ENCODE measurements at regions not wholly inside any gene's neighbourhood (a gene's known extent, or its start where the extent isn't known, plus 50 kb on each side); places are given as distances from the start of the nearest gene placed in this dataset.

GRCh38 chr11:134544095-134544815, 132.2 kb upstream of the B3GAT1 start:
- in situ Hi-C loops (cut with MboI; ENCODE audit: low sequenced_read_pairs in 4 of 4): no loop called here
- H3K27me3 ChIP-seq: peaks cover 0 to 3% (median 0%) of the 10 kb centered on the region in 3 donors
- TF ChIP-seq, protein P1, sequence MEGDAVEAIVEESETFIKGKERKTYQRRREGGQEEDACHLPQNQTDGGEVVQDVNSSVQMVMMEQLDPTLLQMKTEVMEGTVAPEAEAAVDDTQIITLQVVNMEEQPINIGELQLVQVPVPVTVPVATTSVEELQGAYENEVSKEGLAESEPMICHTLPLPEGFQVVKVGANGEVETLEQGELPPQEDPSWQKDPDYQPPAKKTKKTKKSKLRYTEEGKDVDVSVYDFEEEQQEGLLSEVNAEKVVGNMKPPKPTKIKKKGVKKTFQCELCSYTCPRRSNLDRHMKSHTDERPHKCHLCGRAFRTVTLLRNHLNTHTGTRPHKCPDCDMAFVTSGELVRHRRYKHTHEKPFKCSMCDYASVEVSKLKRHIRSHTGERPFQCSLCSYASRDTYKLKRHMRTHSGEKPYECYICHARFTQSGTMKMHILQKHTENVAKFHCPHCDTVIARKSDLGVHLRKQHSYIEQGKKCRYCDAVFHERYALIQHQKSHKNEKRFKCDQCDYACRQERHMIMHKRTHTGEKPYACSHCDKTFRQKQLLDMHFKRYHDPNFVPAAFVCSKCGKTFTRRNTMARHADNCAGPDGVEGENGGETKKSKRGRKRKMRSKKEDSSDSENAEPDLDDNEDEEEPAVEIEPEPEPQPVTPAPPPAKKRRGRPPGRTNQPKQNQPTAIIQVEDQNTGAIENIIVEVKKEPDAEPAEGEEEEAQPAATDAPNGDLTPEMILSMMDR (IDR thresholded peaks at IDR 0.05 in 4 of 5, conservative IDR thresholded peaks at IDR 0.05 in 1 of 5): no peak
- TF ChIP-seq POLR2A (IDR thresholded peaks at IDR 0.05): no peak
- no peak overlapping the region for H3K27ac ChIP-seq
- intact Hi-C loops (cut with DNase I; ENCODE audit: low total_unique reads): no loop called here
- no peak for ATAC-seq
- H3K36me3 ChIP-seq: no peaks in the 10 kb centered on the region
- H3K4me3 ChIP-seq: no peak overlapping the region
- DNase-seq: no peak
- H3K9me3 ChIP-seq: no peaks in the 10 kb centered on the region
- no peaks in the 10 kb centered on the region for H3K4me1 ChIP-seq

- DNase-seq (no peak), ATAC-seq (no peak)
- no peaks in the 10 kb centered on the region for H3K9me3 ChIP-seq
- TF ChIP-seq POLR2A (IDR thresholded peaks at IDR 0.05): no peak
- TF ChIP-seq, protein P1 (IDR thresholded peaks at IDR 0.05 in 4 of 5, conservative IDR thresholded peaks at IDR 0.05 in 1 of 5): no peak
- H3K4me1 ChIP-seq: no peaks in the 10 kb centered on the region
- no peak overlapping the region for H3K27ac ChIP-seq
- no peaks in the 10 kb centered on the region for H3K36me3 ChIP-seq
- peaks cover 0 to 3% (median 0%) of the 10 kb centered on the region in 3 donors for H3K27me3 ChIP-seq
- in situ Hi-C loops (cut with MboI; ENCODE audit: low sequenced_read_pairs in 4 of 4): no loop called here
- no peak overlapping the region for H3K4me3 ChIP-seq
- intact Hi-C loops (cut with DNase I; ENCODE audit: low total_unique reads): no loop called here
Observed at GRCh38 chr11:134543645-134544044, 131.6 kb upstream of the B3GAT1 start.

DNA sequence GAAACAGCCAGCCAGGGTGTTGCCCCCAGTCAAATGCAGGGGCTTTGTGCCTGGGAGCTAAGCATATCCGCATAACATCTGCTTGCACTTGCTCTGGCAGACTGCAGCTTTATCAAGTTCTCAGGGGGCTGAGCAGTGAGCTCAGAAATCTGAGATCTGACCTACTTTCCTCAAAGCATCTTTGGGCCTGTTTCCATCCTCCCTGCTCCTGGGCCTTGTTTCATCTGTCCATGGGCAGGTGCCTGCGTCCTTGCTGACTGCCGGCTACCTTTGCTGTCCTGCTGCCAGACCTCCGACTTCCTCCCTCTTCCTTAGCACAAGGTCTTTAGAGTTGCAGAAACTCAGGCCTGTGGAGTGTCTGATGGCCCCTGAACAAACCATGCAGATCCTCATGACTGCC, 131.2 kb upstream of the B3GAT1 start:
- in situ Hi-C loops (cut with MboI; ENCODE audit: low sequenced_read_pairs in 4 of 4): no loop called here

GRCh38 chr11:134542401-134543165, 130.5 kb upstream of the B3GAT1 start:
- Histone ChIP-seq H3K27ac (no peak overlapping the region), H3K4me3 (no peak overlapping the region), H3K36me3 (no peaks in the 10 kb centered on the region), H3K27me3 (peaks cover 0 to 6% (median 0%) of the 10 kb centered on the region in 3 donors), H3K9me3 (no peaks in the 10 kb centered on the region), H3K4me1 (no peaks in the 10 kb centered on the region)
- no peak for DNase-seq
- ATAC-seq: no peak
- in situ Hi-C loops (cut with MboI; ENCODE audit: low sequenced_read_pairs in 4 of 4) (no loop called here), intact Hi-C loops (cut with DNase I; ENCODE audit: low total_unique reads) (no loop called here)
- no peak for TF ChIP-seq POLR2A (IDR thresholded peaks at IDR 0.05)
- TF ChIP-seq, protein P1 (IDR thresholded peaks at IDR 0.05 in 4 of 5, conservative IDR thresholded peaks at IDR 0.05 in 1 of 5): no peak

More for the DNA sequence above, 131.2 kb upstream of the B3GAT1 start:
- Histone ChIP-seq H3K4me1 (no peaks in the 10 kb centered on the region), H3K36me3 (no peaks in the 10 kb centered on the region), H3K4me3 (no peak overlapping the region), H3K9me3 (no peaks in the 10 kb centered on the region), H3K27ac (no peak overlapping the region), H3K27me3 (peaks cover 0 to 3% (median 0%) of the 10 kb centered on the region in 3 donors)
- no peak for DNase-seq
- ATAC-seq: no peak
- intact Hi-C loops (cut with DNase I; ENCODE audit: low total_unique reads): no loop called here
- TF ChIP-seq, protein P1 (IDR thresholded peaks at IDR 0.05 in 4 of 5, conservative IDR thresholded peaks at IDR 0.05 in 1 of 5): no peak
- no peak for TF ChIP-seq POLR2A (IDR thresholded peaks at IDR 0.05)
